ENCODE measurements at regions not wholly inside any gene's neighbourhood (a gene's known extent, or its start where the extent isn't known, plus 50 kb on each side); places are given as distances from the start of the nearest gene placed in this dataset.
"Not testable (repeated sequence)": the region's sequence is repeated elsewhere in the genome, so short reads cannot be mapped to it uniquely, and the experiment has no call there.

GRCh38 chr6:148629592-148630465 lies 117.0 kb upstream of the UST start:
- no peaks in the 10 kb centered on the region for H3K9me3 Mint-ChIP-seq (ENCODE audit: unreplicated experiment)
- no peaks in the 10 kb centered on the region for H3K27me3 Mint-ChIP-seq (ENCODE audit: insufficient read depth, unreplicated experiment)
- no peak for DNase-seq (ENCODE audit: unreplicated experiment)
- ChIA-PET CTCF (no interaction called here), POLR2A (no interaction called here)
- no peaks in the 10 kb centered on the region for H3K4me1 Mint-ChIP-seq (ENCODE audit: insufficient read depth, unreplicated experiment)
- H3K36me3 Mint-ChIP-seq (ENCODE audit: insufficient read depth, unreplicated experiment): no peaks in the 10 kb centered on the region
- no peak for TF ChIP-seq CTCF (IDR thresholded peaks at IDR 0.05; ENCODE audit: unreplicated experiment)
- intact Hi-C loops (cut with micrococcal nuclease): no loop called here
- no peak overlapping the region for H3K27ac Mint-ChIP-seq (ENCODE audit: low read depth, unreplicated experiment)
- no peak overlapping the region for H3K4me3 Mint-ChIP-seq (ENCODE audit: unreplicated experiment)
- no TSS peak for BruUV-seq (replicated peaks)

- intact Hi-C loops (cut with micrococcal nuclease): no loop called here
- Mint-ChIP-seq H3K4me3 (ENCODE audit: unreplicated experiment) (no peak overlapping the region), H3K36me3 (ENCODE audit: insufficient read depth, unreplicated experiment) (no peaks in the 10 kb centered on the region), H3K4me1 (ENCODE audit: insufficient read depth, unreplicated experiment) (peaks cover 4% of the 10 kb centered on the region), H3K27ac (ENCODE audit: low read depth, unreplicated experiment) (no peak overlapping the region), H3K27me3 (ENCODE audit: insufficient read depth, unreplicated experiment) (peaks cover 2% of the 10 kb centered on the region), H3K9me3 (ENCODE audit: unreplicated experiment) (no peaks in the 10 kb centered on the region)
- TF ChIP-seq CTCF (IDR thresholded peaks at IDR 0.05; ENCODE audit: unreplicated experiment): no peak
- POLR2A ChIA-PET: interaction anchor here (1.3 to 2.0 kb wide), 2 partner anchors 10 to 11 kb away, joined by 3 to 5 read pairs; no protein-coding TSS in a partner anchor
- no TSS peak for BruUV-seq (replicated peaks)
- no peak for DNase-seq (ENCODE audit: unreplicated experiment)
- CTCF ChIA-PET: interaction anchor here (1.2 kb wide), 1 partner anchor 17 kb away, joined by 3 read pairs; no protein-coding TSS in a partner anchor
These were observed 111.6 kb upstream of the UST start for GRCh38 chr6:148635070-148635743.

GRCh38 chr6:148641836-148642235 lies 105.0 kb upstream of the UST start:
- intact Hi-C loops (cut with micrococcal nuclease); H3K9me3 Mint-ChIP-seq (ENCODE audit: unreplicated experiment); DNase-seq (ENCODE audit: unreplicated experiment): not testable (repeated sequence)

GRCh38 chr6:148643208-148643607 lies 103.6 kb upstream of the UST start:
- Mint-ChIP-seq H3K27me3 (ENCODE audit: insufficient read depth, unreplicated experiment) (peaks cover 14% of the 10 kb centered on the region), H3K4me1 (ENCODE audit: insufficient read depth, unreplicated experiment) (peaks cover 17% of the 10 kb centered on the region), H3K27ac (ENCODE audit: low read depth, unreplicated experiment) (peak overlapping the region; percentile 77)
- H3K9me3 Mint-ChIP-seq (ENCODE audit: unreplicated experiment); H3K36me3 Mint-ChIP-seq (ENCODE audit: insufficient read depth, unreplicated experiment); POLR2A ChIA-PET; DNase-seq (ENCODE audit: unreplicated experiment); intact Hi-C loops (cut with micrococcal nuclease); H3K4me3 Mint-ChIP-seq (ENCODE audit: unreplicated experiment); CTCF ChIA-PET; BruUV-seq (replicated peaks): not testable (repeated sequence)

More at GRCh38 chr6:148641836-148642235, 105.0 kb upstream of the UST start:
- BruUV-seq (replicated peaks); POLR2A ChIA-PET; H3K27ac Mint-ChIP-seq (ENCODE audit: low read depth, unreplicated experiment); H3K4me3 Mint-ChIP-seq (ENCODE audit: unreplicated experiment); CTCF ChIA-PET; H3K36me3 Mint-ChIP-seq (ENCODE audit: insufficient read depth, unreplicated experiment): not testable (repeated sequence)
- Mint-ChIP-seq H3K4me1 (ENCODE audit: insufficient read depth, unreplicated experiment) (peaks cover 17% of the 10 kb centered on the region), H3K27me3 (ENCODE audit: insufficient read depth, unreplicated experiment) (peaks cover 14% of the 10 kb centered on the region)

GRCh38 chr6:148645049-148645448 lies 101.8 kb upstream of the UST start:
- BruUV-seq (replicated peaks); H3K9me3 Mint-ChIP-seq (ENCODE audit: unreplicated experiment); H3K4me3 Mint-ChIP-seq (ENCODE audit: unreplicated experiment); intact Hi-C loops (cut with micrococcal nuclease); H3K36me3 Mint-ChIP-seq (ENCODE audit: insufficient read depth, unreplicated experiment); DNase-seq (ENCODE audit: unreplicated experiment); H3K27ac Mint-ChIP-seq (ENCODE audit: low read depth, unreplicated experiment): not testable (repeated sequence)
- peaks cover 14% of the 10 kb centered on the region for H3K27me3 Mint-ChIP-seq (ENCODE audit: insufficient read depth, unreplicated experiment)
- ChIA-PET POLR2A (interaction anchor here (0.6 kb wide), 1 partner anchor 1625 kb away, joined by 3 read pairs; no protein-coding TSS in a partner anchor), CTCF (interaction anchor here (1.4 kb wide), 1 partner anchor 85 kb away, joined by 3 read pairs; no protein-coding TSS in a partner anchor)
- H3K4me1 Mint-ChIP-seq (ENCODE audit: insufficient read depth, unreplicated experiment): peaks cover 17% of the 10 kb centered on the region

Measured in MCF 10A (cell line).